ENCODE measurements at regions not wholly inside any gene's neighbourhood (a gene's known extent, or its start where the extent isn't known, plus 50 kb on each side); places are given as distances from the start of the nearest gene placed in this dataset.

DNA sequence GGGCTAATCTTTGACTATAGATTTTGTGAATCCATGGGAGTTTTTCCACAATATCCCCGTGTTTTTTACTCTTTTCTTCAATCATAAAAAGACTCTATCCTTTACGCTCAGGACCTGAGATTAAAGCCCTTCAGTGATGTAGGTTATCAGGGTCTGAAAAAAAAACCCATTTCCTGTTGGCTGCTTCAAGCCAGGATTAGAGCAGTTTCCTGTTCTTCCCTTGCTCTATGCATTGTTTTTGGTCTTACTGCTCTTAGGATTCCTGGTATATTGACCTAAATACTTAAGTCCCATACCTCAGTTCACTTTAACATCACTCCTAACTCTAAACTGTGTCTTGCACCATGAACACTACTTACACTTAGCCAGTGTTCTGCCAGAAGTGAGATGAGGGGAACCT lies 319.3 kb upstream of the CHD1 start:
- H3K79me2 ChIP-seq, result no peaks in the 10 kb centered on the region
- no peak overlapping the region for H3K27ac ChIP-seq
- H3K27me3 ChIP-seq (ENCODE audit: control insufficient read depth, insufficient read depth, low read length), result no peaks in the 10 kb centered on the region
- no peak overlapping the region for H3K9ac ChIP-seq
- no peaks in the 10 kb centered on the region for H3K36me3 ChIP-seq (ENCODE audit: control insufficient read depth, insufficient read depth, low read length)
- no peak overlapping the region for H2AFZ ChIP-seq
- no peaks in the 10 kb centered on the region for H3K4me1 ChIP-seq
- no peak overlapping the region for H3K4me2 ChIP-seq (ENCODE audit: low read length)
- no peaks in the 10 kb centered on the region for H3K9me3 ChIP-seq (ENCODE audit: control insufficient read depth, low read length)
- TF ChIP-seq, protein P1, sequence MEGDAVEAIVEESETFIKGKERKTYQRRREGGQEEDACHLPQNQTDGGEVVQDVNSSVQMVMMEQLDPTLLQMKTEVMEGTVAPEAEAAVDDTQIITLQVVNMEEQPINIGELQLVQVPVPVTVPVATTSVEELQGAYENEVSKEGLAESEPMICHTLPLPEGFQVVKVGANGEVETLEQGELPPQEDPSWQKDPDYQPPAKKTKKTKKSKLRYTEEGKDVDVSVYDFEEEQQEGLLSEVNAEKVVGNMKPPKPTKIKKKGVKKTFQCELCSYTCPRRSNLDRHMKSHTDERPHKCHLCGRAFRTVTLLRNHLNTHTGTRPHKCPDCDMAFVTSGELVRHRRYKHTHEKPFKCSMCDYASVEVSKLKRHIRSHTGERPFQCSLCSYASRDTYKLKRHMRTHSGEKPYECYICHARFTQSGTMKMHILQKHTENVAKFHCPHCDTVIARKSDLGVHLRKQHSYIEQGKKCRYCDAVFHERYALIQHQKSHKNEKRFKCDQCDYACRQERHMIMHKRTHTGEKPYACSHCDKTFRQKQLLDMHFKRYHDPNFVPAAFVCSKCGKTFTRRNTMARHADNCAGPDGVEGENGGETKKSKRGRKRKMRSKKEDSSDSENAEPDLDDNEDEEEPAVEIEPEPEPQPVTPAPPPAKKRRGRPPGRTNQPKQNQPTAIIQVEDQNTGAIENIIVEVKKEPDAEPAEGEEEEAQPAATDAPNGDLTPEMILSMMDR (IDR thresholded peaks at IDR 0.05), result no peak
- H3K4me3 ChIP-seq (ENCODE audit: low read depth, low read length), result no peak overlapping the region

DNA sequence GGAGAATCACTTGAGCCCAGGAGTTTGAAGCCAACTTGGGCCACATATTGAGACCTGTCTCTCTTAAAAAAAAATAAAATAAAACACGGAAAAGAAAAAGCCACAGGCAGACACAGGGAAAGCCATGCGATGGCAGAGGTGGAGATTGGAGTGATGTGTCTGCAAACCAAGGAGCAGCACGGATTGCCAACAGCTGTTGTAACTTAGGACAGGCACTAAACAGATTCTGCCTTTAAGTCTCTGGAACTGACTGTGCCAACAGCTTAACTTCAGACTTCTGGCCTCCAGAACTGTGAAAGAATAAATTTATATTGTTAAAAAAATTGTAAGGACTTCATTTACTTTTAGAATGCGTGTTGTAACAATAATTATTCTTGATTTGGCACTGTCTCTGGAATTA lies 318.5 kb upstream of the CHD1 start:
- no peak overlapping the region for H3K4me2 ChIP-seq (ENCODE audit: low read length)
- no peaks in the 10 kb centered on the region for H3K79me2 ChIP-seq
- no peaks in the 10 kb centered on the region for H3K36me3 ChIP-seq (ENCODE audit: control insufficient read depth, insufficient read depth, low read length)
- H2AFZ ChIP-seq, result no peak overlapping the region
- H3K9ac ChIP-seq, result no peak overlapping the region
- no peak overlapping the region for H3K27ac ChIP-seq
- TF ChIP-seq, protein P1 (IDR thresholded peaks at IDR 0.05), result no peak
- no peak overlapping the region for H3K4me3 ChIP-seq (ENCODE audit: low read depth, low read length)
- no peaks in the 10 kb centered on the region for H3K4me1 ChIP-seq
- no peaks in the 10 kb centered on the region for H3K27me3 ChIP-seq (ENCODE audit: control insufficient read depth, insufficient read depth, low read length)
- H3K9me3 ChIP-seq (ENCODE audit: control insufficient read depth, low read length), result no peaks in the 10 kb centered on the region

DNA sequence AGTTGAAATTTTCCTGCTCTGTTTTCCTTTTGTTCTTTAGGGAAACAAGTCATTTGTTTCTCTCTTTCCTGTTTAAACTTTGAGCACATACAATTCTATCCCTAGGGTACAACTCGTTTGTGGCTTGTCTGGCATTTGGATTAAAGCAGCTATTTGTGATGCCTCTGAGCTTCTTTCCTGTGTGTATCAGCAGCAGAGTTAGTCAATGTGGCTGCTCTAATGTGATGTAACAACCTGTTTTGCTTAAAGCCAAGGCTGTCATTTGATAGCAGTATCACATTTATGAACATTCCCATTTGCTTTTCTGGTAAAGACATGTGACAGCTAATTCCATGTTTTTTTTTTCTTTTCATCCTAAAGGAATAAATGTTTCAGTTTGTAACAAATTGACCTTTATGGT lies 314.3 kb upstream of the CHD1 start:
- H2AFZ ChIP-seq, result no peak overlapping the region
- H3K4me2 ChIP-seq (ENCODE audit: low read length), result no peak overlapping the region
- no peaks in the 10 kb centered on the region for H3K79me2 ChIP-seq
- H3K27ac ChIP-seq, result no peak overlapping the region
- H3K36me3 ChIP-seq (ENCODE audit: control insufficient read depth, insufficient read depth, low read length), result no peaks in the 10 kb centered on the region
- no peaks in the 10 kb centered on the region for H3K9me3 ChIP-seq (ENCODE audit: control insufficient read depth, low read length)
- H3K27me3 ChIP-seq (ENCODE audit: control insufficient read depth, insufficient read depth, low read length), result no peaks in the 10 kb centered on the region
- H3K4me1 ChIP-seq, result no peaks in the 10 kb centered on the region
- no peak overlapping the region for H3K4me3 ChIP-seq (ENCODE audit: low read depth, low read length)
- no peak overlapping the region for H3K9ac ChIP-seq
- TF ChIP-seq, protein P1 (IDR thresholded peaks at IDR 0.05), result no peak

DNA sequence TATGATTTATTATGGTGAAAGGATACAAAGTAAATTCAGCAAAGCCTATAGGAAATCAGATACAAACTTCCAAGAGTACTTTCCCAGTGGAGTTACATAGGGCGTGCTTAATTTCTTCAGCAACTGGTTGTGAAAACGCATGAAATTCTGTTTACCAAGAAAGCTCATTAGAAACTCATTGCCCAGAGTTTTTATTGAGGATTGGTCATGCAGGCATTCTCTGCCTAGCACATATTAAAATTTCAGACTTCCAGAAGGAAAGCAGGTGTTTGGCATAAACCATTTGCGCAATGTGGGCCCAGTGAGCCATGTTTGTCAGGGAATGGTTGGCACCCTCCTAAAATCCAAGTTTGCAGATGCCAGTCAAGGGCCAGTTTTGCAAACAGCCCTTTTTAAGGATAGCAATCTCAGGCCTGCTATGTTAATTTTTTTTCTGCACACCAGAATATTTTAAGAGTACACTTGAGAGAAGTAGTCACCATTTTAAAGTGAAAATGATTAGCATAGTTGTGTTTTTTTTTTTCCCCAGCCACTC lies 311.1 kb upstream of the CHD1 start:
- no peaks in the 10 kb centered on the region for H3K9me3 ChIP-seq (ENCODE audit: control insufficient read depth, low read length)
- no peaks in the 10 kb centered on the region for H3K79me2 ChIP-seq
- H3K4me3 ChIP-seq (ENCODE audit: low read depth, low read length), result no peak overlapping the region
- no peak overlapping the region for H3K9ac ChIP-seq
- no peak overlapping the region for H3K27ac ChIP-seq
- H2AFZ ChIP-seq, result no peak overlapping the region
- H3K27me3 ChIP-seq (ENCODE audit: control insufficient read depth, insufficient read depth, low read length), result no peaks in the 10 kb centered on the region
- TF ChIP-seq, protein P1 (IDR thresholded peaks at IDR 0.05), result no peak
- H3K4me1 ChIP-seq, result no peaks in the 10 kb centered on the region
- no peaks in the 10 kb centered on the region for H3K36me3 ChIP-seq (ENCODE audit: control insufficient read depth, insufficient read depth, low read length)
- H3K4me2 ChIP-seq (ENCODE audit: low read length), result no peak overlapping the region

DNA sequence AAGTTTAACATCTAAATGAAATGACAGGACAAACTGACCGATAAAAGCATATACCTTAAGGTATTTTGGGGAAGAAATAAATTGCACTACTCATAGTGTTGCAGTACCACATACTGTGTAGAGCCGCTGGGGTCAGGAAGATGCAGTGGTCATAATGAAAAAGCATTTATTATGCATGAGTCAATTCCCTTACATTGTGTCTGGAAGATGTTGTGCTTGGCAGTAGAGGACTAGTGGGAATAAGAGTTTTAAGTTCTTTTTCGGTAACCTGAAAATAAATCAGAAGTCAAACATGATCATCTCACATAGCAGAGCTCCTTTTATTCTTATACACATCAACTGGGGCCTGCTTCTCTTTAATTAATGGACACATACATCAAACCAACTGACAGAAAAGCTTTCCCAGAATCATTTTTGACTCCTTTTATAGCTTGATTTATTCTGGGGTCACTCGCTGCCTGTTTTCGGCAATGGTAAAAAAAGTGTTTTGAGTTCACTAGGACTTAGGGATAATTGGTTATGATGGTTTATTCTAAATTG lies 262.5 kb upstream of the CHD1 start:
- Histone ChIP-seq H3K27me3 (ENCODE audit: control insufficient read depth, insufficient read depth, low read length) (no peaks in the 10 kb centered on the region), H3K4me1 (no peaks in the 10 kb centered on the region), H3K79me2 (no peaks in the 10 kb centered on the region), H3K9ac (no peak overlapping the region), H3K4me3 (ENCODE audit: low read depth, low read length) (no peak overlapping the region), H3K4me2 (ENCODE audit: low read length) (no peak overlapping the region), H3K9me3 (ENCODE audit: control insufficient read depth, low read length) (no peaks in the 10 kb centered on the region), H2AFZ (no peak overlapping the region), H3K36me3 (ENCODE audit: control insufficient read depth, insufficient read depth, low read length) (no peaks in the 10 kb centered on the region), H3K27ac (no peak overlapping the region)
- TF ChIP-seq, protein P1 (IDR thresholded peaks at IDR 0.05), result no peak
